AG08395 (cell line): ENCODE measurements at regions not wholly inside any gene's neighbourhood (a gene's known extent, or its start where the extent isn't known, plus 50 kb on each side); places are given as distances from the start of the nearest gene placed in this dataset.

Experiments
- DNase-seq: peaks from one replicate; pipeline ENCODE4 v3.0.0; 2012; ENCODE audit warnings: mixed read lengths, low spot score

DNA sequence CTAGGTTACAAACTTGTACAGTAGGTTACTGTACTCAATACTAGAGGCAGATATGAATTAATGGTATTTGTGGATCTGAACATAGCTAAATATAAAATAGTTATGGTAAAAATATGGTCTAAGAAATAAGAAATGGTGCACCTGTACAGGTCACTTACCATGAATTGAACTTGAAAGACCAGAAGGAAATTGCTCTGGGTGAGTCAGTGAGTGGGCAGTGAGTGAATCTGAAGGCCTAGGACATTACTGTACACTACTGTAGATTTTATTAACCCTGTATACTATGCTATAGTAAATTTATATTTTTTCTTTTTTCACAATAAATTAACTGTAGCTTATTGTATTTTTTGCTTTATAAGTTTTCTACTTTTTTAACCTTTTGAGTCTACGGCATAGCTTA is 1020.4 kb downstream of the CDH18 start:
- no peak for DNase-seq

GRCh38 chr5:18968966-18969365 is 1019.0 kb downstream of the CDH18 start:
- no peak for DNase-seq

GRCh38 chr5:18970000-18970399 is 1018.0 kb downstream of the CDH18 start:
- DNase-seq, result no peak

- DNase-seq, result no peak
These were observed 1015.8 kb downstream of the CDH18 start for GRCh38 chr5:18972177-18972576.

DNA sequence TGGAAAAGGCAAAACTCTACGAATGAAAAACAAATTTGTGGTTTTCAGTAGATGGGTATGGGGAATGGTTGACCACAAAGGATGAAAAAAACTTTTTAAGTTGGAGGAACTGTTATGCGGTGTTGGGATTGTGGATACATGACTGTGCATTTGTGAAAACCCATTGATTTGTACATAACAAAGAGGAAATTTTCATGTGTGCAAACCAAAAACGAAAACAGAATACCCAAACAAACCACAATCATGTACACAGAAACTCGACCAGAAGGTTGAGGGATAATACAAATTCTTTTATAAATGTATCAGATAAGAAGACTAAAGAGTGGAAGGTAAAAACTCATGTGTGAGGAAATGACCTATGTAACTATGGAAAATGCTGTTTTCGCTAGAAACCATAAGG is 1012.4 kb downstream of the CDH18 start:
- no peak for DNase-seq

- no peak for DNase-seq
These were observed 1010.1 kb downstream of the CDH18 start for GRCh38 chr5:18977880-18978279.

GRCh38 chr5:18984559-18985080 is 1003.4 kb downstream of the CDH18 start:
- no peak for DNase-seq

GRCh38 chr5:18985171-18985758 is 1002.7 kb downstream of the CDH18 start:
- DNase-seq, result no peak

- DNase-seq, result no peak
These were observed 1000.9 kb downstream of the CDH18 start for GRCh38 chr5:18987101-18987500.

- DNase-seq, result no peak
These were observed 997.1 kb downstream of the CDH18 start for GRCh38 chr5:18990852-18991251.

GRCh38 chr5:18992264-18992663 is 995.7 kb downstream of the CDH18 start:
- DNase-seq, result no peak

- no peak for DNase-seq
These were observed 988.5 kb downstream of the CDH18 start for GRCh38 chr5:18999478-18999877.

DNA sequence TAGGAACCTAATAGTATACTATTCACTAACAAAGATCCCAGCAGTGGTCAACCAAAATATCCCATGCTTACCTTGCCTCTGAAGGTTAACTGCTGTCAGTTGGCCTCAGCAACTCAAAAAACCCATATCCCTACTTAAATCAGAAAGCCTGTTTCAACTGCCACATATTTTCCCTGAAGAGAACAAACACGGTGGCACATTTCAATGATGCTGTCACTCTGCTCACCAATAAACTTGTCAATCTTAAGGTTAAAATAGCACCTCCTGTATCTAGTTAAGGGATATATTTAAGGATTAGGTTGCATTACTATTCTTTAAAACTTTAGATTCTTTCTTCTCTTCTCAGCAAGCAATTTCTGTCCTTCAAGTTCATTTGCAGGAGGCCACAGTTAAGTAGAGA is 986.9 kb downstream of the CDH18 start:
- no peak for DNase-seq

DNA sequence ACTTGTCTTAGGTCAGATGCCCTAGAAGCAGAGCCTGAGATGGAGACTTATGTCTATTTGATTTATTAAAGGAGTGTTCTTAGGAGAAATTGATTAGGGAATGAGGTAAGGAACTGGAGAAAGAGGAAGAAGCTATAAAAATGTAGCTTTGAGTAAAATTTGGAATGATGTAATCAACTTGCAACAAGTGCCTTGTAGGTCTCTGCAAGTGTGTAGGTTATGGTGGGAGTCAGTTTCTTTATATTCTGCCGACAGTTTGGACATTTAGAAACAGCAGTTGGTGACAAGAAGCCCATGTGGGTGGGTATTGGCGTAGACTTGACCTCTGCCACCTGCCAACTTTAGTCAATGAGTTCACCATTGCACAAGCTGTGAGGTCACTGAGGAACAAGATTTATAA is 986.5 kb downstream of the CDH18 start:
- DNase-seq, result no peak

DNA sequence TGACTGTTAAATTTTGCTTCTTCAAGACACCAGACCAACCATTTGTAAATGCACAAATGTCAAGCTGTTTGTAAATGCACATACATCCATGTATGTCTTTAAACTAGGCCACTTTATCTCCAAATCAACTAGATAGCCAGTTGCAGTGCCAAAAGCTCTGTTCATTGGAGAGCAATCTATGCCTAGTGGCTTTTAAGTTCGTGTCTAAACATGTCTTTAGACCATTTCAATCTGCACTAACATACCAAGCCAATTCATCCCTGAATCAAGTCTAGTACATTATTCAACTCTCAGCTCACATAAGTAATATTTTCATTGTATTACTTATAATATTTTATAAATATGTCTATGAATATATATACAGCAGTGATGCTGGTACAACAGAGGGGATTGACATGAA is 985.9 kb downstream of the CDH18 start:
- no peak for DNase-seq

DNA sequence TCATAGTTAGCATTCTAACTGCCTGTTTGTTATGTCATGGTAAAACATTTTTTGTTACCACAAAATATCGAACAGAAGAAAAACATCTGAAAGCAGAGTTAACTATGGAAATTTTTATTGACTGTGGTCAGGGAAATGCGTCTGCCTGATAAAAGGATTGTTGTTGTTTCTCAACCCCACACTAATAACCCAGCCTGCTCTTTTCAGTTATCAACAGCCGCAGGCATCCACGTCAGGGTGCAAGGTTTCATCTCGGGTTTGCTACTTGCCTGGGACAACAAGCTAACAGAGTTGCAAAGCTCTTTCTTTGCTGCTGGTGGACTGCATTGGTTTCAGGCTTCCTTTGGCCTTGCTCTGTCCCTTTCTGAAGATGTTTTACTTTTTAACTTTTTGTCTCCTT is 969.2 kb downstream of the CDH18 start:
- DNase-seq, result no peak

- DNase-seq, result no peak
These were observed 956.5 kb downstream of the CDH18 start for GRCh38 chr5:19031491-19031890.

GRCh38 chr5:19035816-19036215 is 952.2 kb downstream of the CDH18 start:
- DNase-seq, result no peak

DNA sequence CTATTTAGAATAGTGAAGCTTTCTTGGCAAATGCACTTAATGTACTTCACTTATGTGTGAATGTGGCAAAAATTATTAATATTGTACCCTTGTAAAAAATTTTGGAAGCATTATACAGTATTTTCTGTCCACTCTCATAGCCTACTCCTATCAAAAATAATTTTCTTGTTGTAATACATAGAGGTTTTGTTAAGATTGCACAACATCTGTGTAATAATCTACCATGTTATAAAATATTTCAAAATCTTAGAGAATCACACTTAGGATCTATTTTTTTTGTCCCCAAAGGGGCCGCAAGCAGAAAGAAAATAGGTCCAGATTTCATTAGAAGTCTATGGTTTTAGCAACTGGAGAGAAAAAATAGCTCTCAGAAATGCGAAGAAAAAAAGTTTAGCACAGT is 945.9 kb downstream of the CDH18 start:
- no peak for DNase-seq

DNA sequence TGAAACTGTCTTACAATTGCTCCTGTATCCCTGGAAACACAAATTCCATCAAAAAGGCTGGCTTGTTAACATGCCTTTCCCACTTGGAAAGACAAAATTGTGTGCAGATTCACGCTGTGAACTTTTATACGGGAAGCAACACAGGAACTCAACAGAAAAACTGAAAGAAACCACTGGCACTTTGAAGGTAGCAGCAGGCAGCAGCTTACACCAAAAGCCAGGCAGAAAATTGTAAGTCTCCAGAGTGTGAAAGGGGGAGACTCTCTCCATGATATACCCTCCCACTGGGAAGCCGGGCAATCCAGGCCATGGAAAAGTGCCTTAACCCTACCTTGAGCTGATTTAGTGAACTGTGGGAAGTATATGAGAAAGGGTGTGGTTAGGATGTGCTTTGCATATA is 943.7 kb downstream of the CDH18 start:
- DNase-seq, result no peak

- no peak for DNase-seq
These were observed 942.9 kb downstream of the CDH18 start for GRCh38 chr5:19044931-19045695.

DNA sequence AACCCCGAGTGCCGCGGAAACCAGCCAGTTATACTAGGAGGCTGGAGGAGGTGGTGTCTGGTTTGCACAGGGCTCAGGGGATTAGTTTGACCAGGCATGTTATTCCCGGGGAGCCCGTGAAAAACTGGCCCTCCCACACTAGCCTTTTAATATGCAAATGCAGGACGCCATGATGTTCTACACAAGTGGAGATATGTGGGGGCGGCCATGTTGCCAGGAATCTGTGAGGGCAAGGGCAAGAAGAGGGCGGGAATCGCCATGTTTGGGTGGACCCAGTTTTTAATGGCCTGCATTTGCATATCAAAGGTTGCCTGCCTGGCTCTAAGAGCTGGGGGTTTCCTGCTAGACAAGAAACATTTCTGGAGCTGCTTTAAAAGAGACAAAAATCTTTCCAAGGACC is 940.7 kb downstream of the CDH18 start:
- DNase-seq, result no peak

- no peak for DNase-seq
These were observed 939.3 kb downstream of the CDH18 start for GRCh38 chr5:19048726-19049125.

GRCh38 chr5:19058216-19058615 is 929.8 kb downstream of the CDH18 start:
- DNase-seq, result no peak
